Type B pancreatic cell (in vitro differentiated cells): ENCODE measurements at regions not wholly inside any gene's neighbourhood (a gene's known extent, or its start where the extent isn't known, plus 50 kb on each side); places are given as distances from the start of the nearest gene placed in this dataset.

Experiments used
- DNase-seq: peaks from one replicate; pipeline ENCODE4 v3.0.0; 2021; ENCODE audit warnings: mixed read lengths; ENCODE audit not compliant: unreplicated experiment; ENCODE audit errors: extremely low spot score
- H3K27ac Mint-ChIP-seq: 2 replicates; pipeline ENCODE4 v1.8.0; 2021; ENCODE audit warnings: mild to moderate bottlenecking, mixed read lengths
- H3K27me3 Mint-ChIP-seq: 2 replicates; pipeline ENCODE4 v1.8.0; 2021; ENCODE audit warnings: mixed read lengths
- H3K36me3 Mint-ChIP-seq: 2 replicates; pipeline ENCODE4 v1.8.0; 2021; ENCODE audit warnings: mixed read lengths
- H3K4me1 Mint-ChIP-seq: one replicate; pipeline ENCODE4 v1.8.0; 2021; ENCODE audit warnings: mixed read lengths; ENCODE audit not compliant: unreplicated experiment
- H3K4me3 Mint-ChIP-seq: 2 replicates; pipeline ENCODE4 v1.8.0; 2021; ENCODE audit warnings: mild to moderate bottlenecking, mixed read lengths
- H3K9me3 Mint-ChIP-seq: 2 replicates; pipeline ENCODE4 v1.8.0; 2021; ENCODE audit warnings: mixed read lengths
- TF ChIP-seq, protein P1 (sequence below): fragments of 200-600 bp; sonication (generic); conservative IDR thresholded peaks from 2 replicates; pipeline ENCODE4 v1.5.0; 2021; ENCODE audit warnings: antibody characterized with exemption, mild to moderate bottlenecking

DNA sequence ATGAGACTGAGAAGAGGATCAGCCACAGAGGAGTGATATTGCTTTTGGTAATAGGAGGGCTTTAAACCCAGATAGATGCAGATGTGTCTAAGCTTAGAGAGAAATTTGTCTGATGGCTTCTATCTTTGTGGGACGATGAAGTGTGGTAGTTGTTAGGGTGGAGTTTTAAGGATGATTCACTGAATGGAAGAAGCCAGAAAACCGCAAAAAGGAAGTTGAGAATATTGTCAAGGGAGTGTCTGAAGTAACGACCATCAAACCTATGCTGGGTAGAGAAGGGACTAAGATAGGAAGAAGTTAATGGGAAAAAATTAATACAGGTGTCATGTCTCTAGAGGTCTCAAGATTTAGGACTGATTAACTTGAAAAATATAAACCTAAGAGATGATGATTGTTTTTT, 195.6 kb upstream of the MC4R start:
- Mint-ChIP-seq H3K36me3 (no peaks in the 10 kb centered on the region), H3K4me3 (no peak overlapping the region), H3K9me3 (no peaks in the 10 kb centered on the region), H3K4me1 (no peaks in the 10 kb centered on the region), H3K27ac (no peak overlapping the region), H3K27me3 (no peaks in the 10 kb centered on the region)
- TF ChIP-seq, protein P1, sequence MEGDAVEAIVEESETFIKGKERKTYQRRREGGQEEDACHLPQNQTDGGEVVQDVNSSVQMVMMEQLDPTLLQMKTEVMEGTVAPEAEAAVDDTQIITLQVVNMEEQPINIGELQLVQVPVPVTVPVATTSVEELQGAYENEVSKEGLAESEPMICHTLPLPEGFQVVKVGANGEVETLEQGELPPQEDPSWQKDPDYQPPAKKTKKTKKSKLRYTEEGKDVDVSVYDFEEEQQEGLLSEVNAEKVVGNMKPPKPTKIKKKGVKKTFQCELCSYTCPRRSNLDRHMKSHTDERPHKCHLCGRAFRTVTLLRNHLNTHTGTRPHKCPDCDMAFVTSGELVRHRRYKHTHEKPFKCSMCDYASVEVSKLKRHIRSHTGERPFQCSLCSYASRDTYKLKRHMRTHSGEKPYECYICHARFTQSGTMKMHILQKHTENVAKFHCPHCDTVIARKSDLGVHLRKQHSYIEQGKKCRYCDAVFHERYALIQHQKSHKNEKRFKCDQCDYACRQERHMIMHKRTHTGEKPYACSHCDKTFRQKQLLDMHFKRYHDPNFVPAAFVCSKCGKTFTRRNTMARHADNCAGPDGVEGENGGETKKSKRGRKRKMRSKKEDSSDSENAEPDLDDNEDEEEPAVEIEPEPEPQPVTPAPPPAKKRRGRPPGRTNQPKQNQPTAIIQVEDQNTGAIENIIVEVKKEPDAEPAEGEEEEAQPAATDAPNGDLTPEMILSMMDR, result no peak
- DNase-seq, result no peak

DNA sequence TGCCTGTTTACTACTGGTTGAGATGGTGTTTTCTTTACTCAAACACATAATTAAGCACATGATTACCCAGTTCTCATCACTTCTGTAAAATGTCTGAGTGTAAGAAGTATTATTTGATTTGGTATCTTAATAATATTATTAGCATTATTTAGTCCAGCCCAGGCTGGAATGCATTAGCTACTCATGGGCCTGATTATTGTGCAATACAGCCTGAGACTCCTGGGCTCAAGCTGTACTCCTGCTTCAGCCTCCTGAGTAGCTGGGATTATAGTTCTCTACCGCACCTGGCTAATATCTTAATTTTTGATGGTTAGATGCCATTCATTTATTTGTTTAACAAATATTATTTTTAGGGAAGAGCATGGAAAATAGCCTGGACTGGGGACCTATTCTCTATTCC, 197.6 kb upstream of the MC4R start:
- H3K9me3 Mint-ChIP-seq, result no peaks in the 10 kb centered on the region
- no peaks in the 10 kb centered on the region for H3K36me3 Mint-ChIP-seq
- no peak for DNase-seq
- TF ChIP-seq, protein P1, result no peak
- H3K27me3 Mint-ChIP-seq, result no peaks in the 10 kb centered on the region
- no peak overlapping the region for H3K4me3 Mint-ChIP-seq
- no peaks in the 10 kb centered on the region for H3K4me1 Mint-ChIP-seq
- H3K27ac Mint-ChIP-seq, result no peak overlapping the region

DNA sequence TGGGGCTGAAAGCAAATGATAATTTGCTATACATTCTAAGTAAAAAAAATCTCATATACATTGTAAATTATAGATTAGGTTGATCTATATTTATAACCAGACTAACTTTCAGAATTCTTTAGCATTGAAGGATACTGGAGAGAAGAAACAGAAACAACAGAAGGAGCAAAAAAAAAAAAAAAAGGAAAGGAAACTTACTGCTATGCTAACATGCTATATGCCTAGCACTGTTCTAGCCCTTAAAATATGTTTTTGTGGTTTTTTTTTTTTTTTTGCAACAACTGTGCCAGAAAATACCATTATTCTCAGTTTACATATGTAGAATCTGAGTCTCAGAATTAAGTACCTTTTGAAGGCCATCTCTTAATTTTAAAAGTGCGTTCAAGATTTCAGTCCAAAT, 204.9 kb upstream of the MC4R start:
- Mint-ChIP-seq H3K4me1 (no peaks in the 10 kb centered on the region), H3K4me3 (no peak overlapping the region), H3K27me3 (no peaks in the 10 kb centered on the region), H3K9me3 (no peaks in the 10 kb centered on the region), H3K27ac (no peak overlapping the region), H3K36me3 (no peaks in the 10 kb centered on the region)
- DNase-seq, result no peak
- TF ChIP-seq, protein P1, result no peak

DNA sequence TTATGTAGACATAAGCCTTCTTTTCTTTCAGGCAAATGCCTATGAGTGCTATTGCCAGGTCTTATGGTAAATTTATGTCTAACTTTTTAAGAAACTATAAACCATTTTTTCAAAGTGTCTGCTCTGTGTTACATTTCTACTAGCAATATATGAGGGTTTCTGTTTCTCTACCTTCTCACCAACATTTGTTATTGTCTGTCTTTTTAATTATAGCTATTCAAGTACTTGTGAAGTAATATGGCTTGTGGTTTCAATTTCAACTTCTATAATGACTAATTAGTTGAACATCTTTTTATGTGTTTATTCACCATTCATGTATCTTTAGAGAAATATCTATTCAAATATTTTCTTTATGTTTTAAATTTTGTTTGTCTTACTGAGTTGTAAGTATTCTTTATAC, 213.1 kb upstream of the MC4R start:
- TF ChIP-seq, protein P1, result no peak
- no peak overlapping the region for H3K27ac Mint-ChIP-seq

DNA sequence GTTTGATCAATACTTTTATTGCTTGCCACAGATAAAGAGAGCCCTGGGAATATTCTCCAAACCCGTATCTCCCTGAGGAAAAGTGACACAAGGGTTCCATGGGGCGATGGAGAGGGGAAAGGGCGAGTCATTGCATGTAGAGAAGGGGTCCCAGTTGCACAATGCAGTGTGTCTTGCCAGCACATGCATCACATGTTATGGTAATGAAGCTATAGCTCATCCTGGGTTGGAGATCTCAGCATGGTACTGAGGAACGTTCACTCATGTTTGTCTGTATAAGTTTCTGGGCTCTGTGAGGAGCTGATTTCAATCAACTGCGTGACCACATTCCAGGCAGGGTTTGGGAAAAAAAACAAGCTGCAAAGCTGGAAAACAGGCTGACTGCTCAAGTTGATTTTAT, 220.7 kb upstream of the MC4R start:
- no peak overlapping the region for H3K27ac Mint-ChIP-seq
- H3K4me1 Mint-ChIP-seq, result no peaks in the 10 kb centered on the region
- no peaks in the 10 kb centered on the region for H3K27me3 Mint-ChIP-seq
- TF ChIP-seq, protein P1, result no peak
- H3K36me3 Mint-ChIP-seq, result no peaks in the 10 kb centered on the region
- no peak overlapping the region for H3K4me3 Mint-ChIP-seq
- DNase-seq, result no peak
- H3K9me3 Mint-ChIP-seq, result no peaks in the 10 kb centered on the region

More for the DNA sequence above, 213.1 kb upstream of the MC4R start:
- Mint-ChIP-seq H3K4me1 (no peaks in the 10 kb centered on the region), H3K9me3 (no peaks in the 10 kb centered on the region), H3K4me3 (no peak overlapping the region), H3K36me3 (no peaks in the 10 kb centered on the region), H3K27me3 (no peaks in the 10 kb centered on the region)
- DNase-seq, result no peak

DNA sequence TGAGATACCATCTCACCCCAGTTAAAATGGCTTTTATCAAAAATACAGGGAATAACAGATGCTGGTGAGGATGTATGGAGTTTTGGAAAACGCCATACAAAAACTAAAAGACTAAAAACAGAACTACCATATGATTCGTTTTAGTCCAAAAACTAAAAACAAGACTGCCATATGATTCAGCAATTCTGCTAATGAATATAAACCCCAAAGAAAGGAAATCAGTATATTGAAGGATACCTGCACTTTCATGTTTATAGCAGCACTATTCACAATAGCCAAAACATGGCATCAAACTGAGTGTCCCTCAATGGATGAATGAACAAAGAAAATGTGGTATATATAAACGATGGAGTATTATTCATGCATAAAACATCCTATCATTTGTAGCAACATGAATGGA, 224.4 kb upstream of the MC4R start:
- no peaks in the 10 kb centered on the region for H3K9me3 Mint-ChIP-seq
- no peak for DNase-seq
- H3K36me3 Mint-ChIP-seq, result no peaks in the 10 kb centered on the region
- peaks cover 3% of the 10 kb centered on the region for H3K27me3 Mint-ChIP-seq
- TF ChIP-seq, protein P1, result no peak
- H3K4me1 Mint-ChIP-seq, result no peaks in the 10 kb centered on the region
- H3K27ac Mint-ChIP-seq, result no peak overlapping the region
- no peak overlapping the region for H3K4me3 Mint-ChIP-seq
